Thymus (tissue), 11 donors: ENCODE measurements at regions not wholly inside any gene's neighbourhood (a gene's known extent, or its start where the extent isn't known, plus 50 kb on each side); places are given as distances from the start of the nearest gene placed in this dataset.

Experiments
- DNase-seq, 9 donors: peaks; one replicate each; pipeline ENCODE4 v3.0.0-alpha.2; 2013; ENCODE audit warnings: low spot score in 9 of 9, low read depth in 6 of 9, missing footprints in 1 of 9
- H3K27ac ChIP-seq, 2 donors: one replicate each; pipeline ENCODE4 v1.5.1; 2013; ENCODE audit warnings: control low read depth in 1 of 2, low read depth in 1 of 2, low read length in 1 of 2, mild to moderate bottlenecking in 1 of 2, moderate library complexity in 1 of 2
- H3K27me3 ChIP-seq, 2 donors: one replicate each; pipeline ENCODE4 v1.5.1; 2013; ENCODE audit warnings: low read length in 1 of 2; ENCODE audit not compliant: control insufficient read depth in 2 of 2, insufficient read depth in 1 of 2
- H3K36me3 ChIP-seq, 2 donors: one replicate each; pipeline ENCODE4 v1.5.1; 2013; ENCODE audit warnings: low read length in 1 of 2, mild to moderate bottlenecking in 1 of 2, moderate library complexity in 1 of 2; ENCODE audit not compliant: control insufficient read depth in 2 of 2, insufficient read depth in 2 of 2
- H3K4me1 ChIP-seq, 2 donors: one replicate each; pipeline ENCODE4 v1.5.1; 2013; ENCODE audit warnings: low read length in 2 of 2; ENCODE audit not compliant: control insufficient read depth in 2 of 2, insufficient read depth in 2 of 2
- H3K4me3 ChIP-seq, 2 donors: one replicate each; pipeline ENCODE4 v1.5.1; 2013; ENCODE audit warnings: low read length in 2 of 2, control low read depth in 1 of 2, mild to moderate bottlenecking in 1 of 2
- H3K9me3 ChIP-seq, 2 donors: one replicate each; pipeline ENCODE4 v1.5.1; 2013; ENCODE audit warnings: low read length in 1 of 2, mild to moderate bottlenecking in 1 of 2; ENCODE audit not compliant: control insufficient read depth in 2 of 2, insufficient read depth in 1 of 2
- WGBS: extraction: QIAGEN DNeasy Blood & Tissue Kit; methylation state at CpG from one replicate; pipeline ENCODE4 v1.1.7; 2013; 5-methylcytosine and 5-hydroxymethylcytosine counted together
- donor health status: healthy.

DNA sequence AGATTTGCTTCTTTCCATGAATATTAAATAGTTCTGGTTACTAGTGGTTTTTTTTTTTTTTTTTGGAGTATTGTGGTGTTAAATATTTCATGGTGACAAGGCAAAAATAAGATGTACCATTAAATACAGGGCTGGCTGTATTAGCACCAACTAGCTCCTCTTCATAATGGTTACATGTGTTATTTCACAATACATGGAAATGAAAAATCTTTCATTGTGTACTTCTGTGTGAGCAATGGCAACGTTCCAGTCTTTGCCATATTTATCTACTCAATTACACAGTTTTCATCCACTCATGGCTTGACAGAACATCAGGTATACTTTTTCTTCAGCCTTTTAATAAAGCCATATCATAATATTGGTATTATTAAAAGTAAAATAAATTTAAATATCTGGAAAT, 394.7 kb upstream of the GRM3 start:
- H3K9me3 ChIP-seq, result peaks cover 0 to 3% of the 10 kb centered on the region in 2 donors
- no peak overlapping the region for H3K27ac ChIP-seq
- DNase-seq, result no peak
- WGBS, result 71% methylated on average over 1 of the region's 1 CpG
- no peaks in the 10 kb centered on the region for H3K4me1 ChIP-seq
- no peak overlapping the region for H3K4me3 ChIP-seq
- no peaks in the 10 kb centered on the region for H3K36me3 ChIP-seq
- H3K27me3 ChIP-seq, result no peaks in the 10 kb centered on the region

DNA sequence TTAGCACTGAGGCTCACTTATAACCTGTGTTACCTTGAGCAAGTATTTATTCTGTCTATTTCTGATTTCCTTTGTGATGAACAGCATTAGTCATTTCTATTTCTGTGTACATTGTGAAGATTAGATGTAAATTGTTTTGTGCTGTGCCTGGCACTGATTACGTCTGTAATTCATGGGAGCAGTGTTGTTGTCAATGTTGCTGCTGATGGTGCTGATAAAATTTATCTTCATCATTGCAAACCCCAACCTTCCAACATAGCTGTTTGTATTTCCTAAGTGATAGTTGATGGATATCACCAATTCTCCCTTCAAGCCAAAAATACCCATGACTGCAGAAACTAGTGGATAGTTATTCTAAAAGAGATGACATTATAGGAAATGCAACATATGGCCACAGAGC, 400.5 kb upstream of the GRM3 start:
- Histone ChIP-seq H3K36me3 (no peaks in the 10 kb centered on the region), H3K9me3 (no peaks in the 10 kb centered on the region), H3K27me3 (no peaks in the 10 kb centered on the region), H3K4me3 (no peak overlapping the region), H3K4me1 (no peaks in the 10 kb centered on the region), H3K27ac (no peak overlapping the region)
- DNase-seq, result no peak
- 79% methylated on average over 1 of the region's 1 CpG for WGBS

DNA sequence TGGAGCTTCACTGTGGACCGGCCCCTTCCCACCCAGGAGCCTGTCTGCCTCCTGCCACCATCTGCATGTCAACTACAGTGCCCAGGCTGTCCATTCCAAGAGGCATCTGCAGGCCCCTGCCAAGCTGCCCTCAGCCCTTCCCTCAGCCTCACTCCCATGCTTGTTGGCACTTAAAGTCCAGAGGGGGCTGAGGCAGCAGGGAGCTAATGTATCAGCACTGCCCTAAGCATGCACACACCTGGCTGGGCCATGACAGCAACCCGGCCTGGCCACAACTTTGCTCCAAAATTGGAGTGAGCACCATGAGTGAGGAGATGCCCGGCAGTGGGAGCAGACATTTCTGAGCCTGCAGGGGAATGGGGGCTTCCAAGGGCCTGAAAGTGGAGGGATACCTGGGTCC, 417.5 kb upstream of the GRM3 start:
- peaks cover 2 to 26% of the 10 kb centered on the region in 2 donors for H3K9me3 ChIP-seq
- H3K27ac ChIP-seq, result no peak overlapping the region
- 96% methylated on average over 3 of the region's 3 CpGs for WGBS
- no peaks in the 10 kb centered on the region for H3K4me1 ChIP-seq
- no peaks in the 10 kb centered on the region for H3K27me3 ChIP-seq
- no peaks in the 10 kb centered on the region for H3K36me3 ChIP-seq
- DNase-seq, result no peak
- no peak overlapping the region for H3K4me3 ChIP-seq

DNA sequence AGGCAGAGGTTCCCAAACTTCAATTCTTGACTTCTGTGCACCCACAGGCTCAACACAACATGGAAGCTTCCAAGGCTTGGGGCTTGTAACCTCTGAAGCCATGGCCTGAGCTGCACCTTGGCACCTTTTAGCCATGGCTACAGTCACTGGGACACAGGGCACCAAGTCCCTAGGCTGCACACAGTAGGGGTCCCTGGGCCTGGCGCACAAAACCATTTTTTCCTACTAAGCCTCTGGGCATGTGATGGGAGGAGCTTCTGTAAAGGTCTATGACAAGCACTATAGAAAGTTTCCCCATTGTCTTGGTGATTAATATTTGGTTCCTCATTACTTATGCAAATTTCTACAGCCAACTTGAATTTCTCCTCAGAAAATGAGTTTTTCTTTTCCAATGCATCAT, 420.9 kb upstream of the GRM3 start:
- WGBS, result 95% methylated on average over 1 of the region's 1 CpG
- peaks cover 2 to 28% of the 10 kb centered on the region in 2 donors for H3K9me3 ChIP-seq
- H3K27ac ChIP-seq, result no peak overlapping the region
- H3K4me3 ChIP-seq, result no peak overlapping the region
- no peak for DNase-seq
- H3K4me1 ChIP-seq, result no peaks in the 10 kb centered on the region
- H3K27me3 ChIP-seq, result no peaks in the 10 kb centered on the region
- no peaks in the 10 kb centered on the region for H3K36me3 ChIP-seq

DNA sequence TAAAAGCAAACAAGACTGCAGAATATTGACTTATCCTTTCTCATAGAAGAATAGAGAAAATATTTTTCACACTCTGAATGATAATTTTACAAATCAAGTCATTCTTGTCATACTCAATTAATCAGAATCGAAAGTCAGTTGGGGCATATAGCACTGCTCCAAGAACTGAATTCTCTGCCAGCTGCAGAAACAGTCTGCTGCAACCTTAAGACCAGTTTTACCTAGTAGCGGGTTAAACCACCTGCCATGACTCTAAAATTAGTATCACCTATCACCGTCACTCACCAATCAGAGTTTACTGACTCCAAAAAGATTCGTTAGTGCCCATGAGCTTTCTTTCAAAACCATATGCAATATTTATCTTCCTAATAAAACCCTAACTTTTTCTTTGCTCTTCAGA, 429.0 kb upstream of the GRM3 start:
- H3K27ac ChIP-seq, result no peak overlapping the region
- no peaks in the 10 kb centered on the region for H3K4me1 ChIP-seq
- WGBS, result 89% methylated on average over 4 of the region's 4 CpGs
- no peaks in the 10 kb centered on the region for H3K27me3 ChIP-seq
- no peaks in the 10 kb centered on the region for H3K36me3 ChIP-seq
- H3K4me3 ChIP-seq, result no peak overlapping the region
- no peaks in the 10 kb centered on the region for H3K9me3 ChIP-seq
- DNase-seq, result no peak

DNA sequence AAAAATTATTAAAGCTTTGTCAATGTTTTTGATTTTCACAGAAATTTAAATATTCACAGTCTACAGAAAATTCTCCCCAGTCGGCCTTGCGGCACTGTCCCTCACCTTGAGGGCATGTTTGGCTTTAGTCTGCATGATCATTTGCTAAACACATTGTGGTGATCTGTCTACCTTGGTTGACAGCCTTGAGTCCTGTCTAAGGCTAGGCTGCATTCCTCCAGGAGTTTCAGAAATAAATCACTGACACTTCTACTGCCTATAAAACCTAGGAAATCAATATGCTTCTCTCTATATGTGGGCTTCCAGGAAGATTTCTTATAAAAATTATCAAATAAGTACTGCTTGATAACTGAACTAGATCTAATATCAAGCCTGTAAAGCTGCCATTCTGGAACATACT, 430.7 kb upstream of the GRM3 start:
- Histone ChIP-seq H3K9me3 (peaks cover 0 to 12% of the 10 kb centered on the region in 2 donors), H3K4me1 (no peaks in the 10 kb centered on the region), H3K36me3 (no peaks in the 10 kb centered on the region), H3K27ac (no peak overlapping the region), H3K27me3 (no peaks in the 10 kb centered on the region), H3K4me3 (no peak overlapping the region)
- WGBS, result 94% methylated on average over 2 of the region's 2 CpGs
- DNase-seq, result no peak

DNA sequence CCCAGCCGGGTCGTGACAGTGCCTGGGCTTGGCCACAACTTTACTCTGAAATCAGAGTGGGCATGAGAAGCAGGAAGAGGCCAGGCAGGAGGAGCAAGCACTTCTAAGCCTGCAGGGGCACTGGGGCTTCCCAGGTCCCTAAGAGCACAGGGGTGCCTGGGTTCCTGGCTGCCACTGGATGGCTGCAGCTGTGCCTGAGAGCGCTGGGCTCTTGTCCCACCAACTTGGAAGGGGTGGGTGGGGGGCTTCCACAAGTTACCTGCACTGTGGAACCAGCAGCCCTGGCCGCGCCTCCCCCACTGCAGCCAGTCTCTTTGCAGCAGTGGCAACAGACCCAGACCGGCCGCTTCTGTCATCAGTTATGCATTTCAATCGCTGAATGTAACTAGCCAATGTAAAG, 434.7 kb upstream of the GRM3 start:
- WGBS, result 76% methylated on average over 8 of the region's 8 CpGs
- H3K36me3 ChIP-seq, result no peaks in the 10 kb centered on the region
- no peak for DNase-seq
- no peaks in the 10 kb centered on the region for H3K27me3 ChIP-seq
- H3K27ac ChIP-seq, result no peak overlapping the region
- H3K9me3 ChIP-seq, result peaks cover 3 to 18% of the 10 kb centered on the region in 2 donors
- no peak overlapping the region for H3K4me3 ChIP-seq
- H3K4me1 ChIP-seq, result no peaks in the 10 kb centered on the region

DNA sequence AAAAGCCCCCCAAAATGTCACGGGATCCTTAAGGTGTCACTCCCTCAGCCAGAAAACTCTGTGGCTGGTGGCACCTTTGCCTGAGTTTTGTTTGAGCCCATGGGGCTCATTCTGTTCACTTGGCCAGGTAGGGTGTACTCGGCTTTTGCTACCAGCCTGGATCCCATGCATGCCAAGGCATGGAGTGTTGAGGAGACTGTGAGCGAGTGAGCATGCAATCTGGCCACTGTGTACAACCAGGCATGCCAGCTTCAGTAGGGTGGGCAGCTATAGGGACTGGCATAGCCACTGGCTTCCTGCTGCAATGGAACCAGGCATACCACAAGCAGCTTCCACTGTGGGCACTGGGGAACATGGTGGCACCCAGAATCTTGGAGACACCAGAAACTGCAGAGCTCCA, 436.0 kb upstream of the GRM3 start:
- Histone ChIP-seq H3K4me1 (no peaks in the 10 kb centered on the region), H3K36me3 (no peaks in the 10 kb centered on the region), H3K9me3 (peaks cover 4 to 22% of the 10 kb centered on the region in 2 donors), H3K27me3 (no peaks in the 10 kb centered on the region), H3K27ac (no peak overlapping the region), H3K4me3 (no peak overlapping the region)
- DNase-seq, result no peak
- 90% methylated on average over 3 of the region's 3 CpGs for WGBS

DNA sequence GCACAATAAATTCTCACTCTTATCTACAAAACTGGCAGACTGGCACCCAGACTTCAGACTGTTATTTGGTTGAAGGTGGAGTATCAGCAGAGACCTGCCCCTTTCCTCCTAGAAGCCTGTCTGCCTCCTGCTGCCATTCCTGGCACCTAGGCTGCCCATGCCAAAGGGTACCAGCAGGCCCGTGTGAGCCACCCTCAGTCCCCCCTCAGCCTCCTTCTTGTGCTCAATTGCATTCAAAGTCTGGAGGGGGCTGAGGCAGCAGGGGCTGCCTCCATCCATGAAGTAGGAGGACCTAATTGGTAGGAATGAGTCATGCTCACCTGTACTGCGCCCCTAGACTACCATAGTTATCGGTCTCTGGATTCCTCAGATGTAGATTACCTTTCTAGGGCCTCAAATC, 440.9 kb upstream of the GRM3 start:
- H3K9me3 ChIP-seq, result peaks cover 7 to 20% of the 10 kb centered on the region in 2 donors
- DNase-seq, result no peak
- H3K36me3 ChIP-seq, result no peaks in the 10 kb centered on the region
- H3K4me3 ChIP-seq, result no peak overlapping the region
- no peaks in the 10 kb centered on the region for H3K4me1 ChIP-seq
- H3K27ac ChIP-seq, result no peak overlapping the region
- no peaks in the 10 kb centered on the region for H3K27me3 ChIP-seq
- WGBS, result 72% methylated on average over 3 of the region's 3 CpGs

DNA sequence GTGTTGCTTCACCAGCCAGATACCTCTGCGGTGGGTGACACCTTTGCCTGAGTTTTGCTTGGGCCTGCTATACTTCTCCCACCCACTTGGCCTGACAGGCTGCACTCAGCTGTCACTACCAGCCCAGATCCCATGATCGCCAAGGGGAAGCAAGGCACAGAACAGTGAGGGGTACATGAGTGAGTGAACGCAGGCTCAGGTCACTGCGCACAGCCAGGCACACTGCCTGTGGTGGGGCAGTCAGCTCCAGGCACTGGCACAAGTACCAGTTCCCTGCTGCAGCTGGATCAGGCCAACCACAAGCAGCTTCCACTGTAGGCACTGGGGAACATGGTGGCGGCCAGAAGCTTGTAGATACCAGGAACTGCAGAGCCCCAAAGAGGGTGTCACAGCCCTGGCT, 441.9 kb upstream of the GRM3 start:
- Histone ChIP-seq H3K4me1 (no peaks in the 10 kb centered on the region), H3K36me3 (no peaks in the 10 kb centered on the region), H3K4me3 (no peak overlapping the region), H3K9me3 (peaks cover 4 to 16% of the 10 kb centered on the region in 2 donors), H3K27ac (no peak overlapping the region), H3K27me3 (no peaks in the 10 kb centered on the region)
- 87% methylated on average over 5 of the region's 5 CpGs for WGBS
- DNase-seq, result no peak
